ENCODE measurements at regions not wholly inside any gene's neighbourhood (a gene's known extent, or its start where the extent isn't known, plus 50 kb on each side); places are given as distances from the start of the nearest gene placed in this dataset.
A peak's percentile ranks its signal among the peaks of the same experiment; 100 is the strongest.

GRCh38 chr6:79416931-79417330 is 120.3 kb downstream of the LCA5 start:
- H3K27ac ChIP-seq (ENCODE audit: extremely low read depth, low read depth, low read length) = no peak overlapping the region
- in situ Hi-C loops (cut with MboI) = no loop called here
- intact Hi-C loops (cut with micrococcal nuclease) = no loop called here
- H3K4me2 ChIP-seq (ENCODE audit: insufficient read depth, low read length) = no peak overlapping the region
- H3K27me3 ChIP-seq (ENCODE audit: control insufficient read depth in 2 of 2, insufficient read depth in 2 of 2, low read length in 2 of 2) = no peaks in the 10 kb centered on the region; a peak in 3 of 5 replicates
- no TSS peak for BruUV-seq (replicated peaks)
- no peak for DNase-seq (ENCODE audit: extremely low read depth in 1 of 4, low spot score in 3 of 4)
- no peaks in the 10 kb centered on the region for H3K4me1 ChIP-seq (replicated peaks in 1 of 2; ENCODE audit: control insufficient read depth in 2 of 2, insufficient read depth in 2 of 2, low read length in 2 of 2)
- H3K9me3 ChIP-seq (replicated peaks; ENCODE audit: control insufficient read depth, insufficient read depth, low read depth, low read length) = no peaks in the 10 kb centered on the region
- TF ChIP-seq CREB5 (CRISPR knock-in tag; IDR thresholded peaks at IDR 0.05) = no peak
- peak; percentile 82 for TF ChIP-seq NFIC (IDR thresholded peaks at IDR 0.05)
- H3K9ac ChIP-seq (ENCODE audit: insufficient read depth in 1 of 2, low read depth in 2 of 2, low read length in 2 of 2) = no peak overlapping the region
- WGBS (ENCODE audit: insufficient coverage, low coverage, missing lambda C conversion rate) = 0% methylated on average over 2 of the region's 2 CpGs
- H3K4me3 ChIP-seq = no peak overlapping the region
- no peaks in the 10 kb centered on the region for H3K79me2 ChIP-seq (ENCODE audit: control insufficient read depth, insufficient read depth, low read length)
- ATAC-seq = no peak
- CTCF ChIA-PET (ENCODE audit: low intra/inter-chr PET ratio) = no interaction called here
- H2AFZ ChIP-seq (ENCODE audit: low read depth, low read length) = no peak overlapping the region
- H3K9me1 ChIP-seq (ENCODE audit: control insufficient read depth, insufficient read depth, low read length) = no peaks in the 10 kb centered on the region
- POLR2A ChIA-PET = interaction anchor here (0.6 kb wide), 2 partner anchors 10 to 554 kb away, joined by 3 read pairs; no protein-coding TSS in a partner anchor
- FAIRE-seq = no peak
- H4K20me1 ChIP-seq (replicated peaks; ENCODE audit: control insufficient read depth, insufficient read depth, low read length) = no peaks in the 10 kb centered on the region
- H3K36me3 ChIP-seq (ENCODE audit: control insufficient read depth, insufficient read depth, low read length) = no peaks in the 10 kb centered on the region

- WGBS (ENCODE audit: insufficient coverage, low coverage, missing lambda C conversion rate) = 3% methylated on average over 2 of the region's 2 CpGs
These were observed 123.6 kb downstream of the LCA5 start for GRCh38 chr6:79413562-79414002.

More at GRCh38 chr6:79413562-79414002, 123.6 kb downstream of the LCA5 start:
- Histone ChIP-seq H3K9ac (ENCODE audit: insufficient read depth in 1 of 2, low read depth in 2 of 2, low read length in 2 of 2) (no peak overlapping the region), H3K4me2 (ENCODE audit: insufficient read depth, low read length) (no peak overlapping the region), H4K20me1 (replicated peaks; ENCODE audit: control insufficient read depth, insufficient read depth, low read length) (no peaks in the 10 kb centered on the region), H3K79me2 (ENCODE audit: control insufficient read depth, insufficient read depth, low read length) (no peaks in the 10 kb centered on the region), H2AFZ (ENCODE audit: low read depth, low read length) (no peak overlapping the region), H3K36me3 (ENCODE audit: control insufficient read depth, insufficient read depth, low read length) (no peaks in the 10 kb centered on the region), H3K4me3 (no peak overlapping the region), H3K27me3 (ENCODE audit: control insufficient read depth in 2 of 2, insufficient read depth in 2 of 2, low read length in 2 of 2) (peaks cover 0 to 7% of the 10 kb centered on the region in 2 experiments; a peak in 3 of 5 replicates), H3K9me1 (ENCODE audit: control insufficient read depth, insufficient read depth, low read length) (no peaks in the 10 kb centered on the region), H3K9me3 (replicated peaks; ENCODE audit: control insufficient read depth, insufficient read depth, low read depth, low read length) (no peaks in the 10 kb centered on the region), H3K27ac (ENCODE audit: extremely low read depth, low read depth, low read length) (no peak overlapping the region), H3K4me1 (replicated peaks in 1 of 2; ENCODE audit: control insufficient read depth in 2 of 2, insufficient read depth in 2 of 2, low read length in 2 of 2) (no peaks in the 10 kb centered on the region; a peak in 1 of 5 replicates)
- DNase-seq (ENCODE audit: extremely low read depth in 1 of 4, low spot score in 3 of 4) (no peak), FAIRE-seq (no peak), ATAC-seq (no peak)
- no TSS peak for BruUV-seq (replicated peaks)
- ChIA-PET POLR2A (interaction anchor here (1.1 kb wide), 1 partner anchor 23 kb away, joined by 3 read pairs; no protein-coding TSS in a partner anchor), CTCF (ENCODE audit: low intra/inter-chr PET ratio) (no interaction called here)
- TF ChIP-seq CHD2 (IDR thresholded peaks at IDR 0.05; ENCODE audit: low read depth, low read length) (no peak), CHD1 (IDR thresholded peaks at IDR 0.05; ENCODE audit: low read length) (no peak), NRF1 (conservative IDR thresholded peaks at IDR 0.05 in 1 of 2, IDR thresholded peaks at IDR 0.05 in 1 of 2) (no peak), MCM2 (IDR thresholded peaks at IDR 0.05; ENCODE audit: low read depth) (no peak), SRSF3 (IDR thresholded peaks at IDR 0.05; ENCODE audit: insufficient read depth, low read length) (no peak), ZNF444 (CRISPR knock-in tag; IDR thresholded peaks at IDR 0.05) (no peak), GTF2B (IDR thresholded peaks at IDR 0.05; ENCODE audit: extremely low read depth, insufficient read length) (no peak)
- in situ Hi-C loops (cut with MboI) = no loop called here
- intact Hi-C loops (cut with micrococcal nuclease) = no loop called here

All from K562 (cell line).